Right lobe of liver (tissue), 6 donors: ENCODE measurements at regions not wholly inside any gene's neighbourhood (a gene's known extent, or its start where the extent isn't known, plus 50 kb on each side); places are given as distances from the start of the nearest gene placed in this dataset.
A peak's percentile ranks its signal among the peaks of the same experiment; 100 is the strongest.

Source experiments
- ATAC-seq, 4 donors: fragments of 200-7000 bp; cut with Tn5 transposase; one replicate each; pipeline ENCODE4 v1.9.1; 2020; ENCODE audit warnings: mild to moderate bottlenecking in 4 of 4, moderate library complexity in 4 of 4
- DNase-seq, 3 donors: peaks; one replicate each; pipeline ENCODE4 v3.0.0-alpha.2; 2020
- H3K27ac ChIP-seq, 3 donors: fragments of 200-600 bp; one replicate each; pipeline ENCODE4 v1.8.0; 2022
- H3K27me3 ChIP-seq, 2 donors: fragments of 200-600 bp; one replicate each; pipeline ENCODE4 v1.8.0; 2022
- H3K36me3 ChIP-seq, 4 donors: fragments of 200-600 bp; sonication (generic) in 1 of 4; one replicate each; pipeline versions ENCODE4 v1.5.1 to v1.8.0; 2017 to 2022; ENCODE audit warnings: control low read depth in 1 of 4
- H3K4me1 ChIP-seq, 4 donors: fragments of 200-600 bp; sonication (generic) in 1 of 4; one replicate each; pipeline versions ENCODE4 v1.5.1 to v1.8.0; 2017 to 2022; ENCODE audit warnings: control low read depth in 1 of 4
- H3K4me3 ChIP-seq, 3 donors: fragments of 200-600 bp; one replicate each; pipeline ENCODE4 v1.8.0; 2022
- H3K9me3 ChIP-seq, 4 donors: fragments of 200-600 bp; sonication (generic) in 1 of 4; one replicate each; pipeline versions ENCODE4 v1.5.1 to v1.8.0; 2017 to 2022; ENCODE audit warnings: control low read depth in 1 of 4
- CTCF ChIP-seq, 4 donors: fragments of 200-600 bp in 3 of 4; fragments of 450-650 bp in 1 of 4; IDR thresholded peaks; one replicate each; pipeline versions ENCODE4 v1.5.1 to v1.8.0; 2016 to 2022; ENCODE audit warnings: antibody characterized with exemption in 4 of 4, mild to moderate bottlenecking in 2 of 4
- POLR2A ChIP-seq: fragments of 450-650 bp; IDR thresholded peaks from one replicate; pipeline ENCODE4 v1.6.1; 2017; ENCODE audit warnings: antibody characterized with exemption, mild to moderate bottlenecking
- WGBS: methylation state at CpG from one replicate; pipeline ENCODE4 v1.1.6; 2018; ENCODE audit warnings: low coverage, low lambda C conversion rate; ENCODE audit not compliant: insufficient coverage; ENCODE audit errors: missing lambda C conversion rate; 5-methylcytosine and 5-hydroxymethylcytosine counted together
- intact Hi-C, 2 donors: fragments of 100-400 bp; cut with DNase I; formaldehyde crosslinking; loops; one replicate each; pipeline versions ENCODE4 v1.11.2 to v1.14.1; 2022
- donor health status: DM: no; HTN: yes; CAD: no.
- donor health status: DM: no; HTN: no; CAD: no.
- donor health status: DM: no; HTN: no; CAD: no.
- donor health status: DM: no; HTN: yes; CAD: no.
- donor health status: DM: no; HTN: yes; CAD: no.

- ATAC-seq (no peak), DNase-seq (no peak)
- 56% methylated on average over 4 of the region's 4 CpGs for WGBS
- Histone ChIP-seq H3K27me3 (no peaks in the 10 kb centered on the region), H3K27ac (no peak overlapping the region), H3K4me1 (no peaks in the 10 kb centered on the region), H3K4me3 (no peak overlapping the region), H3K36me3 (no peaks in the 10 kb centered on the region), H3K9me3 (no peaks in the 10 kb centered on the region)
- peak in 2 of 4 donors; percentile 11 to 20 for TF ChIP-seq CTCF (IDR thresholded peaks at IDR 0.05)
- TF ChIP-seq POLR2A, result no peak
- intact Hi-C loops, result no loop called here
Observed at GRCh38 chrX:63930140-63930539, 145.1 kb upstream of the ARHGEF9 start.

- intact Hi-C loops, result no loop called here
- ATAC-seq (no peak), DNase-seq (no peak)
- H3K27me3 ChIP-seq, result no peaks in the 10 kb centered on the region
- no peaks in the 10 kb centered on the region for H3K36me3 ChIP-seq
- H3K4me1 ChIP-seq, result no peaks in the 10 kb centered on the region
- H3K9me3 ChIP-seq, result no peaks in the 10 kb centered on the region
- 55% methylated on average over 4 of the region's 4 CpGs for WGBS
- H3K27ac ChIP-seq, result no peak overlapping the region
- H3K4me3 ChIP-seq, result no peak overlapping the region
- no peak for TF ChIP-seq POLR2A
- TF ChIP-seq CTCF (IDR thresholded peaks at IDR 0.05), result no peak
Observed at GRCh38 chrX:63929608-63930007, 144.6 kb upstream of the ARHGEF9 start.

- intact Hi-C loops, result no loop called here
- ATAC-seq (no peak), DNase-seq (no peak)
- WGBS, result 60% methylated on average over 1 of the region's 2 CpGs
- H3K4me3 ChIP-seq, result no peak overlapping the region
- H3K9me3 ChIP-seq, result no peaks in the 10 kb centered on the region
- no peak for TF ChIP-seq CTCF (IDR thresholded peaks at IDR 0.05)
- TF ChIP-seq POLR2A, result no peak
- no peaks in the 10 kb centered on the region for H3K36me3 ChIP-seq
- H3K4me1 ChIP-seq, result no peaks in the 10 kb centered on the region
- H3K27me3 ChIP-seq, result no peaks in the 10 kb centered on the region
- no peak overlapping the region for H3K27ac ChIP-seq
Observed at GRCh38 chrX:63927848-63928247, 142.8 kb upstream of the ARHGEF9 start.

- ATAC-seq (no peak), DNase-seq (no peak)
- Histone ChIP-seq H3K27me3 (no peaks in the 10 kb centered on the region), H3K27ac (no peak overlapping the region), H3K36me3 (no peaks in the 10 kb centered on the region), H3K4me3 (no peak overlapping the region), H3K4me1 (no peaks in the 10 kb centered on the region), H3K9me3 (no peaks in the 10 kb centered on the region)
- TF ChIP-seq CTCF (IDR thresholded peaks at IDR 0.05), result no peak
- no peak for TF ChIP-seq POLR2A
- intact Hi-C loops, result no loop called here
- 66% methylated on average over 2 of the region's 2 CpGs for WGBS
Observed at GRCh38 chrX:63922221-63922620, 137.2 kb upstream of the ARHGEF9 start.

- intact Hi-C loops, result no loop called here
- no peaks in the 10 kb centered on the region for H3K36me3 ChIP-seq
- ATAC-seq, result no peak
- H3K4me1 ChIP-seq, result no peaks in the 10 kb centered on the region
- H3K27me3 ChIP-seq, result no peaks in the 10 kb centered on the region
- no peak for DNase-seq
- no peak for TF ChIP-seq POLR2A
- TF ChIP-seq CTCF (IDR thresholded peaks at IDR 0.05), result no peak
- no peak overlapping the region for H3K27ac ChIP-seq
- no peak overlapping the region for H3K4me3 ChIP-seq
- H3K9me3 ChIP-seq, result no peaks in the 10 kb centered on the region
- 42% methylated on average over 2 of the region's 2 CpGs for WGBS
Observed at GRCh38 chrX:63920875-63921274, 135.9 kb upstream of the ARHGEF9 start.
